ENCODE measurements at regions not wholly inside any gene's neighbourhood (a gene's known extent, or its start where the extent isn't known, plus 50 kb on each side); places are given as distances from the start of the nearest gene placed in this dataset.

GRCh38 chr5:56471707-56472106, 238.6 kb upstream of the ANKRD55 start:
- DNase-seq (ENCODE audit: low read depth in 4 of 4, low spot score in 3 of 4): no peak

- no peak for DNase-seq (ENCODE audit: low read depth in 4 of 4, low spot score in 3 of 4)
These were observed 236.9 kb upstream of the ANKRD55 start for GRCh38 chr5:56470007-56470406.

DNA sequence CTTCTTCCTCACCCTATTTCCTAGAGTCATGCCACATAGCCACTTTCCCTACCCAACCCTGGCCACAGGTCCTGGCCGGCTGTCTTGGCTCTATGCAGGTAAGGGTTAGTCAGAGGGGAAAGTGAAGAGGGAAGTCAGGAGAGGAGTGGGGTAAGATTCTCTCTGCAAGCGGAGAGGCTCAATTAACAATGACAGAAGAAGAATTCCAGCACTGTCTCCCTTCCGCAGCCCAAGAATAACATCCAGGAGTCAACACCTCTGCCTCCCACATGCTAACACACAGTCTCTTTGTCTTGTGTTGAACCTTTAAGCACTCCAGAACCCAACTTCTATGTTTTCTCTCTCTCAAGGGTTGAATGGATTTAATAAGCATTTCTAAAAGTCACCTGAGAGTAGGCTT, 235.1 kb upstream of the ANKRD55 start:
- DNase-seq (ENCODE audit: low read depth in 4 of 4, low spot score in 3 of 4): no peak

DNA sequence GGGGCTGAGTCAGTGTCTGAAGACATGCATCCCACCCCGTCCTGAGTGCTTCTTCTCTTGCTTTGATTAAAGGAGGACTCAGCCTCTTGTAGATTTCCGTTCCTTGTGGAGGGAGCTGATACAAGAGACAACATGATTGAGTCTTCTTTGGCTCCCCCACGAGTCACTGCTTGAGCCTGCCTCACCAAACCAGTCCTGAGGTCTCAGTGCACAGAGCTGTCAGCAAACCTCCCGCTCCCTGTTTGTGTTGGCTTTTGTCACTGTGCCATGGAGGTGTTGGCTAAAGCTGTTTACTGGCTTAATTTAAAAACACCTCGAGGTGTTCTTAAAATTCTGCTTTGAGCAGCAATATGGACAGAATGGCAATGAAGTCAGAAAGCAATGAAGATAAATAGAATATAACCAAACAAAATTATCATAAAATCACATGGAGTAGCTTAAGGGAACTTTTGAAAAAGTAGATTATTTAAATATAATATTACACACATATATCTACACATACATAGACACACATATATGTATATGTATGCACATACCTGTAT, 234.1 kb upstream of the ANKRD55 start:
- DNase-seq (ENCODE audit: low read depth in 4 of 4, low spot score in 3 of 4): no peak

DNA sequence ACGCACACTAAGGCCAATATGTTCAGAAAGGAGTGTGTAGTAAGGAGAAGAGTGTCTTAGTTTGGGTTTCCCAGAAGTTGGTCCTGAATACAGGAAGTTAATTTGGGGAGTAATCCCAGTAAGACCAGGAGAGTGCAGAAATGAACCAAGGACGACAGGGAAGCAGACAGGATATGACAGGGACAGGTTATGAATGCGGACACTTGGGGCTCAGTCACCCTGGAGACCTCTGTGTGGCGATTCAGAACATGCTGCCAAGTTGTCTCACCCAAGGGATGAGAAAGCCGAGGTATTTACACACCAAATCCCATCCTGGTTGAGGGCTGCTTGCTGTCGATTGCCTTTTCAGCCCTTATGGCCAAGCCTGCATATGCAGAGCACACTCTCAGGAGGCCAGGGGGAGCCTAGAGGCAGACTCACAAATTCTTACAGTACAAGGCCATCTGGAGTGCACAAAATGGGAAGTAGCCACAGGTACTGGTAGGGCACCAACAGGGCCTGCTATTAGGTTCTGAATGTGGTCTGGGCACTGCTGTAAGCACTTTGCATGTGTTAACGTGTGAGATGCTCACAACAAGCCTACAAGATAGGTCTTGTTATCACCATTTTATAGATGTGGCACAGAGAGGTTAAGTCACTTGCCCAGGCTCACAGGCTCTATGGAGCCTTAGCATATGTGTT, 233.1 kb upstream of the ANKRD55 start:
- DNase-seq (ENCODE audit: low read depth in 4 of 4, low spot score in 3 of 4): no peak

- no peak for DNase-seq (ENCODE audit: low read depth in 4 of 4, low spot score in 3 of 4)
These were observed 232.6 kb upstream of the ANKRD55 start for GRCh38 chr5:56465769-56466135.

DNA sequence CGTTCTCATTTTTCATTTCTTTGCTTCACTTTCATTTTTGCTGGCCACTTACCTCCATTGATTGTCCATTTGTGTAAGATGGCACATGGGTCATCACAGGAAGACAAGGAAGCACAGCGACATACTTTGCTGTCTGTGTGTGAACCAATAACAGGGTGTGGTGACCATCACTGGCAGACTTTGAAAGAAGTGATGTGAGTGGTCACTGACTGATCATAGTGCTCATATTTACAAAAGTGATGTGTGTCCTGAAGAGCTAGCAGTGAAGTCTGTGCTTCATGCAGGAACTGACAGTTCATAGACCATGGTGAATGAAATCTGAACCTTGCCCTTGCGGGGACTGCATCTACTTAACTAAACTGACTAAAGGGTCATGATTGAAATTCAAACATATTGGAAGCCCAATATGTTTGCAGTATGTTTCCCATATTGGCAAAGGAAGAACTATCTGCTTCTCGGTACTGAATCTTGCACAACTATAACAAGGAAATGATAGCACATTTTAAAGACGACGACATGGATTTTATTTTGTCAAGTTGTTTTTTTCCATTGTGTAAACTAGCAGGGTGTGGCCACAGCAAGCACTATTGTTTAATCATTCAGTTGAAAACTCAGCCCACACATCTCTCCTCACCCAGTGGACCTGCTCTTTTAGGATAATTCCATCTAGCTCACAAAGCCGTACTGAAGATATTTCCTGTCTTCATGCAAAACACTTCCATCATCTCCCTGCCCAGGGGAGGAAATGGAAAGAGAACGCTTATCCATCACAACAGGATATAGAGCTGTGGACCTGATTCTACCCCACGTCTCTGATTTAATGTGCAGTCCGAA, 232.0 kb upstream of the ANKRD55 start:
- no peak for DNase-seq (ENCODE audit: low read depth in 4 of 4, low spot score in 3 of 4)

- DNase-seq (ENCODE audit: low read depth in 4 of 4, low spot score in 3 of 4): no peak
These were observed 230.9 kb upstream of the ANKRD55 start for GRCh38 chr5:56463944-56464571.

DNA sequence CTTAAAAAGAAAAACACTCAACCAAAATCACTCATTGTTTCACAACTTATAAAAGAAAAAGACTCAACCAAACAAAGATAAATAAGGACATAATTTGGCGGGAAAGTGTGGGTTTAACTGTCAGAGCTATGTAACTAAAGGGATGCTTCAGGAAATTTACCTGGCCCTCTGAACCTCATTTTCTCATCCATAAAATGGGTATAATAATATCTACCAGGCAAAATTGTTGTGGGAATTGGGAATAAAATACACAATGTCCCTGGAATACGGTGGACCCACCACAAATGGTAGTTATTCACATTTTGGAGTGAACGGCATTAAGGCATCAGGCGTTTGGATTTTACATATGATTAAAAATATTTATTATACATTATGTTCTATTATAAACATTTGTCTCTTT, 228.5 kb upstream of the ANKRD55 start:
- no peak for DNase-seq (ENCODE audit: low read depth in 4 of 4, low spot score in 3 of 4)

DNA sequence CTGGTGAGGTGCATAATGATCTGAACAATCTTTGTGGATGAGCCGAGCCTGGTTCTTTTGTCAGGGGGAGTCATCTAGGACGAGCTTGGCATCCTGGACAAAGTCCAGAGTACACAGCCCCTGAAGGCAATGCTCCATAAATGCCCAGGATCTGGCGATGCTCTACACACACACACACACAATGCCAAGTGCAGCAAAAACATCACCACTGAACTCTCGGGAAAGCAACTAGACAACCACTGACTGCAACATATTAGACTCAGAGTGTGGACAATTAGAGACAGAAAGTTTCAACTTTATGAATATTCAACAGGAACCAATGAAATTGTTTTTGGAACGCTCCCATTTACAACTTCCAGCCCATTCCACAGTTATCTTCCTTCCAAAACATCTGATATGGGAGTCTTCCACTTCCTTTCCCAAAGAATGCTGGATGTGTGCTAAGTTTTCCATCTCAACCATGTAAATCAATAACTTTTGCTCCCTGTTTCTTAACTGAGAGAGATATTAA, 227.6 kb upstream of the ANKRD55 start:
- no peak for DNase-seq (ENCODE audit: low read depth in 4 of 4, low spot score in 3 of 4)

DNA sequence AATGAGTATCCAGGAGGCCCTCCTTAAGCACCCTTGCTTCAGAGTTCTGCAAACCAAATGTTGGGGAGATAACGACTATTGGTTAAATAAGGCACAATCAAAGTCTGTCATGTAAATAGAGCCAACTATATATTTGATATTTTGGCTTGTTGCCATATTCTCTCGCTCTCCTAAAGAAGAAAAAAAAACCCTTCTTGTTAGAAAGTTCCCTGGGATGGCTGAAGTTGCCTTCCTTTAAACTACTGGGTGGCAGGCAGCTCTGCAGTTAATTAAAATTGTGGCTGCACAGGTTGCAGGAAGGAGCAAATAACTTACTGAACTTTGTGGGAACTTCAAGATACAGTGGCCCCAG, 227.0 kb upstream of the ANKRD55 start:
- DNase-seq (ENCODE audit: low read depth in 4 of 4, low spot score in 3 of 4): no peak

GRCh38 chr5:56459394-56460194, 226.5 kb upstream of the ANKRD55 start:
- DNase-seq (ENCODE audit: low read depth in 4 of 4, low spot score in 3 of 4): no peak

- DNase-seq (ENCODE audit: low read depth in 4 of 4, low spot score in 3 of 4): no peak
These were observed 225.0 kb upstream of the ANKRD55 start for GRCh38 chr5:56457887-56458812.

DNA sequence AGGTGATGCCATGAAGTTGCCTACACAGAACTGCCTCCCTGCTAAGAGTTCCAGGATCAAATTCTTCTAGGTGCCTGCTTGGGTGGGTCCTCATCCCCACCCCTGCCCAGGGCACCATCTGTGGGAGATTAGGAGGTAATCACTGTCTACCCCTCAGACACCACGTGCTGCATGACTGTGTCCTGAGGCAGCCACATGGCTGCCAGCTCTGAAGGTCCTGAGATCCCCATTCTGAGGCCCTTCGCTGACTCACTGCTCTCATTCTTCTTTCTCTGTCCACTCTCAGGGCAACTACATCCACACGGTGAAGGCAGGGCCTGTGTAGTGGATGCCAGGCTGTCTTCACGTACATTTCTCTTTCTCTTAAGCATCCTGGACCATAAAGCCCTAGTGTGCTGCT, 222.9 kb upstream of the ANKRD55 start:
- DNase-seq (ENCODE audit: low read depth in 4 of 4, low spot score in 3 of 4): no peak

DNA sequence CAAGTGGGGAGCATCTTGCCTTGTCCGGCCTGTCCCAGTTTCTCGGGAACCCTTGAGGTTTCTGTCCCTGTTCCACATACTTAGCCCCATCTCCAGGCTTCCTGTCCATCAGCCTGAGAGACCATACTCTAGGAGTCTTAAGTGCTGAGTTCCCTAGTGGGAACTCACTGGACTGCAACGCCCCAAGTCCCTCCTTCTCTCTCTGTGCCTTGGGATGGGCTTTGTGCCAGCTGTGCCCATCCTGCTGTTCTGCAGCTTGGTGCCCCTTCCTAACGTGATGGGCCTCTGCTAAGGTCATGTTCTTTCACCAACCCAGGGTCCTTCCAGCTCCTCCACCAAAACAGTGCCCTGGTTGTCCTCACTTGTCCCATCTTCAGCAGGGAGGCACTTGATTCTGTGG, 222.3 kb upstream of the ANKRD55 start:
- no peak for DNase-seq (ENCODE audit: low read depth in 4 of 4, low spot score in 3 of 4)

DNA sequence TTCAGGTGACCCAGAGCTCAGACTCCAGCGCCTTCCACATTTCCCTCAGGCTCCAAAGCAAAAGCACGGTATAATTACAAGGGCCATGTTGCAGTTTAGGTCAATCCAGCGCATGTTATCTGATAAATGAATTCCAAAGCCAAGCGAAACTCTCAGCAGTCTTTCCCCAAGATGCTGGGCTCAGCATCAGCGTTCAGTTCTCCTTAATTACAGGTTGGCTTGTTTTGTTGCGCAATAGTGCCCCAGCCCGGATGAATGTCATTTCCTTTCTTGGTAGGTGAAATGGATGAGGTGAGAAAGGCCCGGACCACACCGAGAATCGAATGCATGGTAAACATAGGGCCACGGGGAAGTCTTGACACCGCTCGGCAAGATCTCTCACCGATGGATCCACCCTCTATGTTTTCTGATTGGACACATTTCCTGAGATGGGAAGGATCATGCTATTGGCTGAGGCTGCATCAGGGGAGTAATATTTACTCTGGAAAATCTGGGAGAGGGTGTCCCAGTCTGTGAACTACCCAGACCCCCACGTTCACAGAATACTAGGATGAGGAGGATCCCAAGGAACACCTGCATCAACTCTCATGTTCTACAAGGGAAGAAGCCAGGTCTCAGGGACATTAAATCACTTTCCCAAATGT, 221.2 kb upstream of the ANKRD55 start:
- no peak for DNase-seq (ENCODE audit: low read depth in 4 of 4, low spot score in 3 of 4)

GRCh38 chr5:56451742-56452141, 218.6 kb upstream of the ANKRD55 start:
- no peak for DNase-seq (ENCODE audit: low read depth in 4 of 4, low spot score in 3 of 4)

- DNase-seq (ENCODE audit: low read depth in 4 of 4, low spot score in 3 of 4): no peak
These were observed 217.6 kb upstream of the ANKRD55 start for GRCh38 chr5:56450766-56451165.

DNA sequence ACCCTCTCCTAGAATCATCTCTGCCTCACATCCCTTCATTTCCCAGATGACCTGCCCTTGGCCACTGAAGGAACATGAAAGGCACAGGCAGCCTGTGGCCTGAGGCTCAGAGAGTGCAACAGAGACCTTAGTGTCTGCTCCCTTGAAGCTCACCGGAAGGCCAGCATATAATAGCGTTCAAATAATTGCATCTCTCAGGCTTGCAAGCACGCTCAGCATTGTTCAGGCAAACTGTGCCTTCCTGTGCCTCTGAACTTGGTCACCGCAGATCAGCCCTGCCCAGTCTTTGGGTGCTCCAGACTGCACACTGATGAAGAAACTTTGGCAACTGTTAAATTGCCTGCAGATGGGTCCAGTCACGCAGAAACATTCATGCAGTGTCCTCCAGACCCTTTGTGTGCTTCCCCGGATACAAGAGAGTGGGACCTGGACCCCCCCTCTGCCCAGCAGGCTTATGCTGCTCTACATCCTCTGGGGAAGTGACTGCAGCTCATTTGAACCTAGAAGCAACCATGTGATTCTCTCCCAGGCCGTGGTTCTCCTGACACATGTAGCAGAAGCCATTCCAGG, 216.0 kb upstream of the ANKRD55 start:
- DNase-seq (ENCODE audit: low read depth in 4 of 4, low spot score in 3 of 4): no peak

Measured in left renal pelvis (tissue), 4 donors.